ENCODE measurements at regions not wholly inside any gene's neighbourhood (a gene's known extent, or its start where the extent isn't known, plus 50 kb on each side); places are given as distances from the start of the nearest gene placed in this dataset.

DNA sequence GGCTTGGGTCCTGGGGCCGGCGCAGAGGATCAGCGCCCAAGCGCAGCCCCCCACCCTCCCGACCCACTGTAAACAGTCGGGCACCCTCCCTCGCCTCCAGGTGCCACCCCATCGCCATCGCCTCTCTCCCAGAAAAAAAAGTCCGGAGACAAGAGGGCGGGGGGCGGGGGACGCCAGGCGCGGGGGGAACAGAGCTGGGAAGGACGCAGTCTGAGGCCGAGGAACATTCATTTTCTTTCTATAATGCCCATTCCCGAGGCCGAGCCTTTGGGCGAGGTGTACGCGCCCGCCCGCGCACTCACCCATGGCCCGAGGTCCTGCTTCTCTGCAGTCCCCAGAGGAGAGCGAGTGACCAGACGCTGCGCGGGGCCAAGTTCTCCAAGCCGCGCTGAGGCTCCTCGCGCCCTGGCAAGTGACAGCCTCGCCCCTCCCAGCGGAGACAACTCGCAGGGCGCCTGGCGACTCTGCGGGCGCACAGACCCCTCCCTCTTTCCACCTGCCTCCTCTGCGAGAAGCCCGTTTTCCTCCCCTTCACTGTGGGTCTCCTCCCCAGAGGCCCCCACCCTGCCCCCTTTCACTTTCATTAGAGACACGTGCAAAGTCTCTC is 63.5 kb upstream of the WDR17 start:
- no peaks in the 10 kb centered on the region for H3K79me2 ChIP-seq (ENCODE audit: insufficient read depth, low read length)
- H3K36me3 ChIP-seq (ENCODE audit: insufficient read depth, low read length), result no peaks in the 10 kb centered on the region
- no peaks in the 10 kb centered on the region for H3K9me3 ChIP-seq (ENCODE audit: insufficient read depth, low read depth, low read length)
- H3K27ac ChIP-seq (ENCODE audit: low read depth, low read length), result no peak overlapping the region
- H3K27me3 Mint-ChIP-seq (ENCODE audit: low read depth, unreplicated experiment), result peaks cover 3% of the 10 kb centered on the region
- H3K27ac Mint-ChIP-seq (ENCODE audit: unreplicated experiment), result peak overlapping the region; percentile 2
- peak overlapping the region; percentile 63 for H3K9ac ChIP-seq (ENCODE audit: low read length)
- H3K9me3 Mint-ChIP-seq (ENCODE audit: unreplicated experiment), result no peaks in the 10 kb centered on the region
- DNase-seq (ENCODE audit: low read depth) (peak; percentile 12), FAIRE-seq (no peak)
- H3K4me3 Mint-ChIP-seq (ENCODE audit: unreplicated experiment), result peak overlapping the region; percentile 91
- peak overlapping the region; percentile 68 for H3K4me3 ChIP-seq (ENCODE audit: insufficient read depth, low read depth, low read length)
- H4K20me1 ChIP-seq (ENCODE audit: insufficient read depth, low read length), result no peaks in the 10 kb centered on the region
- H3K4me2 ChIP-seq (ENCODE audit: low read length), result peak overlapping the region; percentile 96
- peak overlapping the region; percentile 95 for H2AFZ ChIP-seq (ENCODE audit: low read depth, low read length)
- no peak for TF ChIP-seq EZH2 (IDR thresholded peaks at IDR 0.05; ENCODE audit: insufficient read depth, low read length)
- TF ChIP-seq, protein P1, sequence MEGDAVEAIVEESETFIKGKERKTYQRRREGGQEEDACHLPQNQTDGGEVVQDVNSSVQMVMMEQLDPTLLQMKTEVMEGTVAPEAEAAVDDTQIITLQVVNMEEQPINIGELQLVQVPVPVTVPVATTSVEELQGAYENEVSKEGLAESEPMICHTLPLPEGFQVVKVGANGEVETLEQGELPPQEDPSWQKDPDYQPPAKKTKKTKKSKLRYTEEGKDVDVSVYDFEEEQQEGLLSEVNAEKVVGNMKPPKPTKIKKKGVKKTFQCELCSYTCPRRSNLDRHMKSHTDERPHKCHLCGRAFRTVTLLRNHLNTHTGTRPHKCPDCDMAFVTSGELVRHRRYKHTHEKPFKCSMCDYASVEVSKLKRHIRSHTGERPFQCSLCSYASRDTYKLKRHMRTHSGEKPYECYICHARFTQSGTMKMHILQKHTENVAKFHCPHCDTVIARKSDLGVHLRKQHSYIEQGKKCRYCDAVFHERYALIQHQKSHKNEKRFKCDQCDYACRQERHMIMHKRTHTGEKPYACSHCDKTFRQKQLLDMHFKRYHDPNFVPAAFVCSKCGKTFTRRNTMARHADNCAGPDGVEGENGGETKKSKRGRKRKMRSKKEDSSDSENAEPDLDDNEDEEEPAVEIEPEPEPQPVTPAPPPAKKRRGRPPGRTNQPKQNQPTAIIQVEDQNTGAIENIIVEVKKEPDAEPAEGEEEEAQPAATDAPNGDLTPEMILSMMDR (IDR thresholded peaks at IDR 0.05; ENCODE audit: insufficient read depth, low read depth, low read length), result no peak
- H3K4me1 Mint-ChIP-seq (ENCODE audit: low read depth, unreplicated experiment), result peaks cover 5% of the 10 kb centered on the region
- H3K4me1 ChIP-seq (ENCODE audit: insufficient read depth, low read length), result peaks cover 9% of the 10 kb centered on the region
- H3K36me3 Mint-ChIP-seq (ENCODE audit: low read depth, unreplicated experiment), result no peaks in the 10 kb centered on the region
- H3K27me3 ChIP-seq (ENCODE audit: insufficient read depth, low read length), result no peaks in the 10 kb centered on the region

DNA sequence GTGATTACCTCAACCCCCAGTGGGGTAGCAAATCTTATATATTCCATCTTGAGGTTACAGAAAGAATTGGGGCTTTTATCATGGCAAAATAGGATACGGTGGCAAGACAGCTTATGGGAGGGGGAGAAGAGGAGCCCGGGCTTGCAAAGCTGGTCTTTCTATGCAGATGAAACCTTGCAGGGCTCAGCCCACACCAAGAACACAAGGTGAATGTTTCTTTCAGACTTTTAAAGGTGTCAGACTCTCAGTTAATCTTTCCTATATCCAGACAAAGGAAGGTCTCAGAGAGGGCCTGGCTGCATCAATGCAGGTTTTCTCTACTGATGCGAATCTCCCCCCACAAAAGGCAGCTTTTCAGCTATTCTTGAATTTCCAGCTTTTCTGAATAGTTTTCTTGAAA is 59.9 kb upstream of the WDR17 start:
- FAIRE-seq (no peak), DNase-seq (ENCODE audit: low read depth) (no peak)
- Histone ChIP-seq H3K4me1 (ENCODE audit: insufficient read depth, low read length) (peaks cover 9% of the 10 kb centered on the region), H3K79me2 (ENCODE audit: insufficient read depth, low read length) (no peaks in the 10 kb centered on the region), H3K9ac (ENCODE audit: low read length) (no peak overlapping the region), H3K27me3 (ENCODE audit: insufficient read depth, low read length) (no peaks in the 10 kb centered on the region), H3K27ac (ENCODE audit: low read depth, low read length) (no peak overlapping the region), H4K20me1 (ENCODE audit: insufficient read depth, low read length) (no peaks in the 10 kb centered on the region), H3K4me2 (ENCODE audit: low read length) (no peak overlapping the region), H2AFZ (ENCODE audit: low read depth, low read length) (no peak overlapping the region), H3K36me3 (ENCODE audit: insufficient read depth, low read length) (no peaks in the 10 kb centered on the region), H3K4me3 (ENCODE audit: insufficient read depth, low read depth, low read length) (no peak overlapping the region), H3K9me3 (ENCODE audit: insufficient read depth, low read depth, low read length) (no peaks in the 10 kb centered on the region)
- TF ChIP-seq EZH2 (IDR thresholded peaks at IDR 0.05; ENCODE audit: insufficient read depth, low read length), result no peak
- TF ChIP-seq, protein P1 (IDR thresholded peaks at IDR 0.05; ENCODE audit: insufficient read depth, low read depth, low read length), result no peak
- Mint-ChIP-seq H3K9me3 (ENCODE audit: unreplicated experiment) (peaks cover 1% of the 10 kb centered on the region), H3K4me1 (ENCODE audit: low read depth, unreplicated experiment) (peaks cover 5% of the 10 kb centered on the region), H3K4me3 (ENCODE audit: unreplicated experiment) (no peak overlapping the region), H3K36me3 (ENCODE audit: low read depth, unreplicated experiment) (no peaks in the 10 kb centered on the region), H3K27ac (ENCODE audit: unreplicated experiment) (no peak overlapping the region), H3K27me3 (ENCODE audit: low read depth, unreplicated experiment) (peaks cover 3% of the 10 kb centered on the region)

DNA sequence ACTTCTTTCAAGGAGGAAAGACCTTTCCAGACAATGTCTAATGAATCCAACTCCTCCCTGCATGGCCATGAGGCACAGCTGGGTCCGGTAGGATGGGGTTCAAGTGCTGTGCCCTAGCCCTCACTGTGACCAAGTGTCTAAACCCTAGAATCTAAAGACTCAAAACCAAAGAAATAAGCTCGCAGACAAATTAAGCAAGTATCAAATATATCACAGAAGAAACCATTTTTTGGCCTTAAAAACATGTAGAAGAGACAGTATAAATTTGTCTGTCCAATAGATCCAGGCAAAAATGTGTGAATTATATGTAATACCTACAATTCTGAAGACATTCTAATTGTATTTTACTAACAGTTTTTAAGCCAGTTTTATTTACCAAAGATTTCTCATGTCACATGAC is 56.4 kb upstream of the WDR17 start:
- FAIRE-seq, result no peak
- Mint-ChIP-seq H3K9me3 (ENCODE audit: unreplicated experiment) (peaks cover 1% of the 10 kb centered on the region), H3K4me3 (ENCODE audit: unreplicated experiment) (no peak overlapping the region), H3K27ac (ENCODE audit: unreplicated experiment) (no peak overlapping the region), H3K27me3 (ENCODE audit: low read depth, unreplicated experiment) (peaks cover 3% of the 10 kb centered on the region), H3K36me3 (ENCODE audit: low read depth, unreplicated experiment) (no peaks in the 10 kb centered on the region), H3K4me1 (ENCODE audit: low read depth, unreplicated experiment) (peaks cover 6% of the 10 kb centered on the region)
- Histone ChIP-seq H3K4me3 (ENCODE audit: insufficient read depth, low read depth, low read length) (no peak overlapping the region), H3K27ac (ENCODE audit: low read depth, low read length) (no peak overlapping the region), H3K9ac (ENCODE audit: low read length) (no peak overlapping the region), H3K9me3 (ENCODE audit: insufficient read depth, low read depth, low read length) (no peaks in the 10 kb centered on the region), H3K4me2 (ENCODE audit: low read length) (no peak overlapping the region), H3K27me3 (ENCODE audit: insufficient read depth, low read length) (no peaks in the 10 kb centered on the region), H4K20me1 (ENCODE audit: insufficient read depth, low read length) (no peaks in the 10 kb centered on the region), H3K4me1 (ENCODE audit: insufficient read depth, low read length) (no peaks in the 10 kb centered on the region), H3K36me3 (ENCODE audit: insufficient read depth, low read length) (no peaks in the 10 kb centered on the region), H2AFZ (ENCODE audit: low read depth, low read length) (no peak overlapping the region), H3K79me2 (ENCODE audit: insufficient read depth, low read length) (no peaks in the 10 kb centered on the region)
- TF ChIP-seq, protein P1 (IDR thresholded peaks at IDR 0.05; ENCODE audit: insufficient read depth, low read depth, low read length), result no peak
- TF ChIP-seq EZH2 (IDR thresholded peaks at IDR 0.05; ENCODE audit: insufficient read depth, low read length), result no peak
- no peak for DNase-seq (ENCODE audit: low read depth)
